ENCODE measurements at regions not wholly inside any gene's neighbourhood (a gene's known extent, or its start where the extent isn't known, plus 50 kb on each side); places are given as distances from the start of the nearest gene placed in this dataset.

DNA sequence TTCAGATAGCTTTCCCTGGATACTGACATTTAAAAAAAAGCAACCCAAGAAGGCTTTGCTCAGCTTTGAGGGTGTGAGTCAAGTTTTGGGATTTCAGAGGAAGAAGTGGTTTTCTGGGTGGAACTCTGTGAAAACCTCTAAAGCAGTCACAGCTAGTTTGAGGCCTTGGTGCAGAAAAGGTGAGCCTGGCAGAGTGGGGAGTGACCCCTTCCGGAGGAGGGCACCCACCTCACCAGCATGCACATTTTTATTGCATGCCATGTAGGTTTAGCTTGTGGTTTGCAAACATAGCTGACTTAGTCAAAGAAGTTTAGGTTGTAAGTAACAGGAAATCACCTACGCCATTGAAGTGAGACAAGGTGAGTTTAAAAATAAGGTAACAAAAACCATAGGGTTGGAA, 146.8 kb upstream of the PMEPA1 start:
- H3K9me3 Mint-ChIP-seq, result no peaks in the 10 kb centered on the region
- ATAC-seq (peak; percentile 46 to 73 (median 57)), DNase-seq (peak in 1 of 2 donors; percentile 53)
- Histone ChIP-seq H3K27me3 (ENCODE audit: control insufficient read depth, insufficient read depth, low read length) (no peaks in the 10 kb centered on the region), H3K27ac (ENCODE audit: low read length) (no peak overlapping the region), H3K9me3 (ENCODE audit: control insufficient read depth, insufficient read depth, low read length) (no peaks in the 10 kb centered on the region), H3K36me3 (ENCODE audit: control insufficient read depth, insufficient read depth, low read length) (no peaks in the 10 kb centered on the region), H3K4me3 (ENCODE audit: low read length) (no peak overlapping the region), H3K4me1 (ENCODE audit: control insufficient read depth, insufficient read depth, low read length) (peaks cover 13% of the 10 kb centered on the region)
- peaks cover 20 to 22% of the 10 kb centered on the region in 2 donors for H3K4me1 Mint-ChIP-seq
- 50% methylated on average over 1 of the region's 2 CpGs for WGBS (ENCODE audit: insufficient coverage)
- H3K27me3 Mint-ChIP-seq (ENCODE audit: low read depth in 2 of 2), result peaks cover 0 to 6% of the 10 kb centered on the region in 2 donors
- intact Hi-C loops (cut with micrococcal nuclease), result no loop called here
- H3K4me3 Mint-ChIP-seq, result no peak overlapping the region
- H3K27ac Mint-ChIP-seq, result no peak overlapping the region
- TF ChIP-seq, protein P1, sequence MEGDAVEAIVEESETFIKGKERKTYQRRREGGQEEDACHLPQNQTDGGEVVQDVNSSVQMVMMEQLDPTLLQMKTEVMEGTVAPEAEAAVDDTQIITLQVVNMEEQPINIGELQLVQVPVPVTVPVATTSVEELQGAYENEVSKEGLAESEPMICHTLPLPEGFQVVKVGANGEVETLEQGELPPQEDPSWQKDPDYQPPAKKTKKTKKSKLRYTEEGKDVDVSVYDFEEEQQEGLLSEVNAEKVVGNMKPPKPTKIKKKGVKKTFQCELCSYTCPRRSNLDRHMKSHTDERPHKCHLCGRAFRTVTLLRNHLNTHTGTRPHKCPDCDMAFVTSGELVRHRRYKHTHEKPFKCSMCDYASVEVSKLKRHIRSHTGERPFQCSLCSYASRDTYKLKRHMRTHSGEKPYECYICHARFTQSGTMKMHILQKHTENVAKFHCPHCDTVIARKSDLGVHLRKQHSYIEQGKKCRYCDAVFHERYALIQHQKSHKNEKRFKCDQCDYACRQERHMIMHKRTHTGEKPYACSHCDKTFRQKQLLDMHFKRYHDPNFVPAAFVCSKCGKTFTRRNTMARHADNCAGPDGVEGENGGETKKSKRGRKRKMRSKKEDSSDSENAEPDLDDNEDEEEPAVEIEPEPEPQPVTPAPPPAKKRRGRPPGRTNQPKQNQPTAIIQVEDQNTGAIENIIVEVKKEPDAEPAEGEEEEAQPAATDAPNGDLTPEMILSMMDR (IDR thresholded peaks at IDR 0.05), result no peak
- no peaks in the 10 kb centered on the region for H3K36me3 Mint-ChIP-seq

DNA sequence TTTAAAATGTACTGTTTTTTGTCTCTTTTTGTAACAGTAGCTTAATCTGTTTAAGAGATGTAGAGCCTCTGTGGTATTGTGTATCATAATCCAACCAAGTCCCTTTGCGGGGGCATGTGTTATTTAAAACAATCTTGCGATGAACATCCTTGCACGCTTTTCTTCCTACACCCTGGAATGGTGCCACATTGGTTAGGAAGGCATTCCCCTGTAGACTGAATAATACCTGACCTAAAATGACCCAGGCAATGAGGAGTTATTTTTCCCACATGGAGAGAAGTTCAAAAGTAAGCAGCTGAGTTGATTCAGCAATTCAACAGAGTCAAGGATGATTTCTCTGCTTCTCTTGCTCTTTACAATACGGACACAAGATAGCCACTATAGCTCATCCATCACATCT, 142.0 kb upstream of the PMEPA1 start:
- H3K9me3 Mint-ChIP-seq, result no peaks in the 10 kb centered on the region
- peaks cover 7 to 15% of the 10 kb centered on the region in 2 donors for H3K4me1 Mint-ChIP-seq
- WGBS (ENCODE audit: insufficient coverage), result 92% methylated on average over 4 of the region's 4 CpGs
- H3K9me3 ChIP-seq (ENCODE audit: control insufficient read depth, insufficient read depth, low read length), result no peaks in the 10 kb centered on the region
- DNase-seq (no peak), ATAC-seq (no peak)
- H3K27me3 ChIP-seq (ENCODE audit: control insufficient read depth, insufficient read depth, low read length), result no peaks in the 10 kb centered on the region
- H3K4me1 ChIP-seq (ENCODE audit: control insufficient read depth, insufficient read depth, low read length), result peaks cover 6% of the 10 kb centered on the region
- H3K4me3 Mint-ChIP-seq, result no peak overlapping the region
- H3K27ac Mint-ChIP-seq, result no peak overlapping the region
- H3K27ac ChIP-seq (ENCODE audit: low read length), result no peak overlapping the region
- H3K36me3 ChIP-seq (ENCODE audit: control insufficient read depth, insufficient read depth, low read length), result no peaks in the 10 kb centered on the region
- no peak overlapping the region for H3K4me3 ChIP-seq (ENCODE audit: low read length)
- H3K36me3 Mint-ChIP-seq, result no peaks in the 10 kb centered on the region
- intact Hi-C loops (cut with micrococcal nuclease), result no loop called here
- TF ChIP-seq, protein P1 (IDR thresholded peaks at IDR 0.05), result no peak
- peaks cover 3 to 6% of the 10 kb centered on the region in 2 donors for H3K27me3 Mint-ChIP-seq (ENCODE audit: low read depth in 2 of 2)

DNA sequence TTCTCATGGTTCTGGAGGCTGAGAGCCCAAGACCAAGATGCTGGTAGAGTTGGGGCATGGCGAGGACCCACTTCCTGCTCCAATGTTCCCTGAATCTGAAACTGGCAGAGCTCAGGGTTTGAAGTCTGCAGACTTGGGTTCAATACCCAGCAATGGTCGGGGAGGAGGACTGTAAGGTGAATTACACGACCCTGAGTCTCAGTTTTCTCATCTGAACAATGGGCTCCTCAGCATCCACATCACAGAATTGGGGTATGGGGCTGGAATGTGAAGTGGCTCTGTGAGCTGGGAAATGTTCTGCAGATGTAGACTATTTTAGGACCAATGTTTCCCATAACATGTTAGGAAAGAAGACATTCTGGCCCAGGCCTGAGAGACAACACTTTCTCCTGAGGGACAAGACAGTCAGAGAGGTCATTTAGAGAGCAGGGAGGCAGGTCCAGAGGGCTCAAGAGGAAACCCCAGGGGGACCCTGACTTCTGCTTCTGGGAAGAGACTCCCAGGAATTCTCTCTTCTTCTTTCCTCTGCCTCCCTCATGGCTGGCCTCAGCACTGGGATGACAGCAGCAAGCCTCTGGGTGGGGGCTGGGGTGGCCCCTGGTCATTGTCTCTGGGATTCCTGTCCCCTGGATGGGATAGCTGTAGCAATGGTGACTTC, 141.3 kb upstream of the PMEPA1 start:
- Mint-ChIP-seq H3K4me3 (no peak overlapping the region), H3K36me3 (no peaks in the 10 kb centered on the region), H3K9me3 (no peaks in the 10 kb centered on the region), H3K27ac (no peak overlapping the region), H3K4me1 (peaks cover under 1 to 9% of the 10 kb centered on the region in 2 donors), H3K27me3 (ENCODE audit: low read depth in 2 of 2) (peaks cover 3 to 6% of the 10 kb centered on the region in 2 donors)
- WGBS (ENCODE audit: insufficient coverage), result 96% methylated on average over 3 of the region's 3 CpGs
- Histone ChIP-seq H3K4me3 (ENCODE audit: low read length) (no peak overlapping the region), H3K9me3 (ENCODE audit: control insufficient read depth, insufficient read depth, low read length) (no peaks in the 10 kb centered on the region), H3K27me3 (ENCODE audit: control insufficient read depth, insufficient read depth, low read length) (no peaks in the 10 kb centered on the region), H3K4me1 (ENCODE audit: control insufficient read depth, insufficient read depth, low read length) (no peaks in the 10 kb centered on the region), H3K36me3 (ENCODE audit: control insufficient read depth, insufficient read depth, low read length) (no peaks in the 10 kb centered on the region), H3K27ac (ENCODE audit: low read length) (no peak overlapping the region)
- ATAC-seq (no peak), DNase-seq (no peak)
- intact Hi-C loops (cut with micrococcal nuclease), result no loop called here
- TF ChIP-seq, protein P1 (IDR thresholded peaks at IDR 0.05), result no peak

Measured in natural killer cell (primary cell).